Mesothelial cell of epicardium (in vitro differentiated cells): ENCODE measurements at regions not wholly inside any gene's neighbourhood (a gene's known extent, or its start where the extent isn't known, plus 50 kb on each side); places are given as distances from the start of the nearest gene placed in this dataset.

ENCODE experiments used
- DNase-seq, 2 experiments: peaks; one replicate each; pipeline ENCODE4 v3.0.0; 2021; ENCODE audit warnings: low spot score in 2 of 2; ENCODE audit not compliant: unreplicated experiment in 2 of 2
- H3K27ac Mint-ChIP-seq: 2 replicates; pipeline ENCODE4 v1.8.0; 2021; ENCODE audit warnings: mixed read lengths
- H3K27me3 Mint-ChIP-seq: 2 replicates; pipeline ENCODE4 v1.8.0; 2021; ENCODE audit warnings: low read depth, mixed read lengths
- H3K36me3 Mint-ChIP-seq: 2 replicates; pipeline ENCODE4 v1.8.0; 2021; ENCODE audit warnings: mixed read lengths
- H3K4me1 Mint-ChIP-seq: 2 replicates; pipeline ENCODE4 v1.8.0; 2021; ENCODE audit warnings: mixed read lengths
- H3K4me3 Mint-ChIP-seq: 2 replicates; pipeline ENCODE4 v1.8.0; 2021; ENCODE audit warnings: mild to moderate bottlenecking, moderate library complexity, mixed read lengths
- H3K9me3 Mint-ChIP-seq: 2 replicates; pipeline ENCODE4 v1.8.0; 2021; ENCODE audit warnings: mixed read lengths
- CTCF ChIP-seq: fragments of 200-600 bp; sonication (generic); IDR thresholded peaks from one replicate; pipeline ENCODE4 v1.5.0; 2021; ENCODE audit warnings: antibody characterized with exemption; ENCODE audit not compliant: unreplicated experiment

GRCh38 chr1:182134257-182134656 is 72.7 kb upstream of the ZNF648 start:
- H3K27ac Mint-ChIP-seq = no peak overlapping the region
- H3K9me3 Mint-ChIP-seq = peaks cover 10% of the 10 kb centered on the region
- no peaks in the 10 kb centered on the region for H3K27me3 Mint-ChIP-seq
- no peak for TF ChIP-seq CTCF
- H3K4me1 Mint-ChIP-seq = peaks cover 15% of the 10 kb centered on the region
- no peak overlapping the region for H3K4me3 Mint-ChIP-seq
- H3K36me3 Mint-ChIP-seq = no peaks in the 10 kb centered on the region
- no peak for DNase-seq

- Mint-ChIP-seq H3K4me3 (no peak overlapping the region), H3K9me3 (peaks cover 10% of the 10 kb centered on the region), H3K36me3 (no peaks in the 10 kb centered on the region), H3K27me3 (no peaks in the 10 kb centered on the region), H3K4me1 (peaks cover 15% of the 10 kb centered on the region), H3K27ac (no peak overlapping the region)
- no peak for TF ChIP-seq CTCF
- DNase-seq = no peak
These were observed 71.7 kb upstream of the ZNF648 start for GRCh38 chr1:182133181-182133580.

- Mint-ChIP-seq H3K36me3 (no peaks in the 10 kb centered on the region), H3K4me1 (peaks cover 7% of the 10 kb centered on the region), H3K27me3 (no peaks in the 10 kb centered on the region), H3K9me3 (peaks cover 7% of the 10 kb centered on the region), H3K4me3 (no peak overlapping the region), H3K27ac (no peak overlapping the region)
- no peak for DNase-seq
- TF ChIP-seq CTCF = no peak
These were observed 67.9 kb upstream of the ZNF648 start for GRCh38 chr1:182129398-182129797.

GRCh38 chr1:182128502-182128901 is 67.0 kb upstream of the ZNF648 start:
- Mint-ChIP-seq H3K4me1 (peaks cover 7% of the 10 kb centered on the region), H3K9me3 (no peaks in the 10 kb centered on the region), H3K27me3 (no peaks in the 10 kb centered on the region), H3K4me3 (no peak overlapping the region), H3K36me3 (no peaks in the 10 kb centered on the region), H3K27ac (no peak overlapping the region)
- no peak for DNase-seq
- no peak for TF ChIP-seq CTCF

GRCh38 chr1:182127656-182128055 is 66.1 kb upstream of the ZNF648 start:
- peaks cover 10% of the 10 kb centered on the region for H3K4me1 Mint-ChIP-seq
- DNase-seq = no peak
- H3K9me3 Mint-ChIP-seq = no peaks in the 10 kb centered on the region
- no peaks in the 10 kb centered on the region for H3K36me3 Mint-ChIP-seq
- TF ChIP-seq CTCF = no peak
- H3K4me3 Mint-ChIP-seq = no peak overlapping the region
- no peak overlapping the region for H3K27ac Mint-ChIP-seq
- no peaks in the 10 kb centered on the region for H3K27me3 Mint-ChIP-seq

GRCh38 chr1:182126272-182126800 is 64.8 kb upstream of the ZNF648 start:
- DNase-seq = no peak
- Mint-ChIP-seq H3K27me3 (no peaks in the 10 kb centered on the region), H3K4me3 (no peak overlapping the region), H3K27ac (no peak overlapping the region), H3K4me1 (peaks cover 23% of the 10 kb centered on the region), H3K36me3 (no peaks in the 10 kb centered on the region), H3K9me3 (no peaks in the 10 kb centered on the region)
- no peak for TF ChIP-seq CTCF
